ENCODE measurements at regions not wholly inside any gene's neighbourhood (a gene's known extent, or its start where the extent isn't known, plus 50 kb on each side); places are given as distances from the start of the nearest gene placed in this dataset.

GRCh38 chr2:234422981-234423431 lies 73.9 kb downstream of the ARL4C start:
- no peak for TF ChIP-seq EZH2phosphoT487 (IDR thresholded peaks at IDR 0.05; ENCODE audit: borderline replicate concordance, low read length)
- TF ChIP-seq CTCF (IDR thresholded peaks at IDR 0.05; ENCODE audit: low read depth, low read length, poor library complexity, severe bottlenecking), result no peak
